A549 (cell line): ENCODE measurements at regions not wholly inside any gene's neighbourhood (a gene's known extent, or its start where the extent isn't known, plus 50 kb on each side); places are given as distances from the start of the nearest gene placed in this dataset.

Experiments used
- ATAC-seq, 2 experiments: fragments of 200-7000 bp in 1 of 2; fragments of >200 bp in 1 of 2; cut with Nextera tagmentation in 1 of 2; cut with Tn5 transposase in 1 of 2; 3 replicates each; pipeline versions ENCODE4 v1.8.0 to v1.9.1; 2018 to 2020; ENCODE audit warnings: mild to moderate bottlenecking in 1 of 2, moderate library complexity in 1 of 2
- CTCF ChIA-PET: fragments of 300-600 bp; sonication (Branson Sonifier 250); formaldehyde crosslinking; extraction: SDS; loops from one replicate; lab custom pipeline; 2021; ENCODE audit warnings: antibody characterized with exemption, inconsistent platforms; lab: Yijun Ruan, JAX
- POLR2A ChIA-PET: fragments of 350-600 bp; formaldehyde crosslinking; extraction: SDS; loops from one replicate; lab custom pipeline; 2021; ENCODE audit warnings: antibody characterized with exemption, inconsistent platforms; lab: Yijun Ruan, JAX
- DNase-seq, 2 experiments: peaks; one replicate each; pipeline versions ENCODE4 v3.0.0 to v3.0.0-alpha.2; 2011 to 2016; ENCODE audit warnings: low read depth in 1 of 2, low spot score in 1 of 2
- FAIRE-seq: peaks from 2 replicates; lab custom pipeline; 2011; peaks lifted over from hg19 to GRCh38; lab: Jason Lieb, UNC
- H3K27ac ChIP-seq, 2 experiments: fragments of >200 bp; sonication (Bioruptor Twin); formaldehyde crosslinking; 3 replicates each; pipeline ENCODE4 v1.5.1; 2016 to 2017
- H3K4me1 ChIP-seq: fragments of >200 bp; sonication (Bioruptor Twin); formaldehyde crosslinking; 3 replicates; pipeline ENCODE4 v1.6.1; 2016
- H3K4me2 ChIP-seq: fragments of >200 bp; sonication (Bioruptor Twin); formaldehyde crosslinking; 3 replicates; pipeline ENCODE4 v1.6.1; 2016
- H3K4me3 ChIP-seq: fragments of >200 bp; sonication (Bioruptor Twin); formaldehyde crosslinking; 3 replicates; pipeline ENCODE4 v1.5.1; 2016
- H3K9me3 ChIP-seq: fragments of >200 bp; sonication (Bioruptor Twin); formaldehyde crosslinking; 3 replicates; pipeline ENCODE4 v1.6.1; 2016
- BCL3 ChIP-seq: fragments of >200 bp; sonication (Bioruptor Twin); formaldehyde crosslinking; IDR thresholded peaks from 3 replicates; pipeline ENCODE4 v1.6.1; 2016
- CBX2 ChIP-seq: fragments of 200-600 bp; sonication (generic); IDR thresholded peaks from 2 replicates; pipeline ENCODE4 v1.6.1; 2016; ENCODE audit warnings: low read depth, mild to moderate bottlenecking, borderline replicate concordance
- CBX8 ChIP-seq: fragments of 200-600 bp; sonication (generic); IDR thresholded peaks from 2 replicates; pipeline ENCODE4 v1.6.1; 2016
- CEBPB ChIP-seq, 2 experiments: fragments of >200 bp in 1 of 2; sonication (Bioruptor Twin) in 1 of 2; formaldehyde crosslinking in 1 of 2; IDR thresholded peaks; 2 replicates each; pipeline ENCODE4 v1.6.1; 2012 to 2016
- CTCF ChIP-seq: fragments of >200 bp; sonication (Bioruptor Twin); formaldehyde crosslinking; IDR thresholded peaks from 3 replicates; pipeline ENCODE4 v1.5.1; 2016
- EP300 ChIP-seq, 2 experiments: fragments of >200 bp; sonication (Bioruptor Twin); formaldehyde crosslinking; IDR thresholded peaks; 2 replicates in 1 of 2; 3 replicates in 1 of 2; pipeline ENCODE4 v1.6.1; 2016 to 2017
- ESRRA ChIP-seq: fragments of 150-350 bp; IDR thresholded peaks from 2 replicates; pipeline ENCODE4 v1.6.1; 2014; ENCODE audit warnings: mild to moderate bottlenecking, low read length, borderline replicate concordance
- FOSL2 ChIP-seq, 2 experiments: fragments of 450-650 bp in 1 of 2; fragments of >200 bp in 1 of 2; sonication (Bioruptor Twin) in 1 of 2; formaldehyde crosslinking; IDR thresholded peaks; 2 replicates each; pipeline versions ENCODE4 v1.5.0 to v1.6.1; 2016 to 2020; ENCODE audit warnings: mild to moderate bottlenecking in 1 of 2, moderate library complexity in 1 of 2
- HES2 ChIP-seq: fragments of >200 bp; sonication (Bioruptor Twin); formaldehyde crosslinking; IDR thresholded peaks from 2 replicates; pipeline ENCODE4 v1.6.1; 2016
- HOXB13 ChIP-seq: fragments of 250-450 bp; sonication (Bioruptor Pico); IDR thresholded peaks from 2 replicates; pipeline ENCODE4 v1.5.0; 2020; ENCODE audit warnings: low read depth, mild to moderate bottlenecking, moderate library complexity
- HOXB5 ChIP-seq: fragments of 250-450 bp; sonication (Bioruptor Pico); IDR thresholded peaks from 2 replicates; pipeline ENCODE4 v1.5.0; 2020; ENCODE audit warnings: mild to moderate bottlenecking, moderate library complexity
- JUN ChIP-seq, 2 experiments: fragments of >200 bp; sonication (Bioruptor Twin); formaldehyde crosslinking; IDR thresholded peaks; 2 replicates in 1 of 2; 3 replicates in 1 of 2; pipeline ENCODE4 v1.6.1; 2016 to 2017
- KDM5A ChIP-seq: fragments of 200-600 bp; sonication (generic); IDR thresholded peaks from 2 replicates; pipeline ENCODE4 v1.6.1; 2016; ENCODE audit warnings: antibody characterized with exemption, mild to moderate bottlenecking
- MAFK ChIP-seq: fragments of 450-650 bp; IDR thresholded peaks from 2 replicates; pipeline ENCODE4 v1.6.1; 2014; ENCODE audit not compliant: partially characterized antibody
- MAX ChIP-seq: IDR thresholded peaks from 2 replicates; pipeline ENCODE4 v1.6.1; 2012
- NPAS2 ChIP-seq: fragments of 250-450 bp; sonication (Bioruptor Pico); IDR thresholded peaks from 2 replicates; pipeline ENCODE4 v1.8.0; 2022; ENCODE audit warnings: mild to moderate bottlenecking, moderate library complexity, borderline replicate concordance
- NR3C1 ChIP-seq: fragments of >200 bp; sonication (Bioruptor Twin); formaldehyde crosslinking; IDR thresholded peaks from 3 replicates; pipeline ENCODE4 v1.6.1; 2017
- PHF8 ChIP-seq: fragments of 200-600 bp; sonication (generic); IDR thresholded peaks from 2 replicates; pipeline ENCODE4 v1.6.1; 2016; ENCODE audit warnings: low read depth, mild to moderate bottlenecking, antibody characterized with exemption, moderate library complexity, borderline replicate concordance
- POLR2AphosphoS2 ChIP-seq: conservative IDR thresholded peaks from 2 replicates; pipeline ENCODE4 v1.6.1; 2012; ENCODE audit warnings: low read length, improper control_type of control experiment, inconsistent platforms
- RAD21 ChIP-seq, 2 experiments: fragments of >200 bp in 1 of 2; sonication (Bioruptor Twin) in 1 of 2; formaldehyde crosslinking in 1 of 2; IDR thresholded peaks in 1 of 2; conservative IDR thresholded peaks in 1 of 2; 2 replicates in 1 of 2; 3 replicates in 1 of 2; pipeline ENCODE4 v1.6.1; 2012 to 2018; ENCODE audit warnings: inconsistent platforms in 1 of 2
- RARB ChIP-seq: fragments of 250-450 bp; sonication (Bioruptor Pico); IDR thresholded peaks from 2 replicates; pipeline ENCODE4 v1.8.0; 2021; ENCODE audit warnings: mild to moderate bottlenecking, moderate library complexity
- RCOR1 ChIP-seq: fragments of 150-350 bp; IDR thresholded peaks from 2 replicates; pipeline ENCODE4 v1.6.1; 2014; ENCODE audit warnings: antibody characterized with exemption, low read length, low read depth
- REST ChIP-seq: fragments of 200-600 bp; sonication (generic); IDR thresholded peaks from 2 replicates; pipeline ENCODE4 v1.6.1; 2016; ENCODE audit warnings: antibody characterized with exemption, mild to moderate bottlenecking, moderate library complexity
- RFX5 ChIP-seq: fragments of 450-650 bp; IDR thresholded peaks from 2 replicates; pipeline ENCODE4 v1.7.1; 2014; ENCODE audit warnings: antibody characterized with exemption, mild to moderate bottlenecking, moderate library complexity
- SMC3 ChIP-seq: fragments of >200 bp; sonication (Bioruptor Twin); formaldehyde crosslinking; IDR thresholded peaks from 3 replicates; pipeline ENCODE4 v1.6.1; 2018; ENCODE audit warnings: inconsistent platforms
- TFCP2L1 ChIP-seq: fragments of 250-450 bp; sonication (Bioruptor Pico); IDR thresholded peaks from 2 replicates; pipeline ENCODE4 v1.5.0; 2021; ENCODE audit warnings: mild to moderate bottlenecking
- TP53 ChIP-seq: fragments of 250-450 bp; sonication (Bioruptor Pico); IDR thresholded peaks from 2 replicates; pipeline ENCODE4 v1.5.0; 2021; ENCODE audit warnings: mild to moderate bottlenecking, moderate library complexity
- USF2 ChIP-seq: fragments of 450-650 bp; IDR thresholded peaks from 2 replicates; pipeline ENCODE4 v1.6.1; 2014; ENCODE audit warnings: antibody characterized with exemption
- ZFP36 ChIP-seq: fragments of 450-650 bp; IDR thresholded peaks from 2 replicates; pipeline ENCODE4 v1.6.1; 2014; ENCODE audit warnings: borderline replicate concordance; ENCODE audit not compliant: partially characterized antibody
- ZNF302 ChIP-seq: fragments of 250-450 bp; sonication (Bioruptor Pico); IDR thresholded peaks from 2 replicates; pipeline ENCODE4 v1.9.0; 2021; ENCODE audit warnings: inconsistent platforms, mild to moderate bottlenecking, moderate library complexity
- ZSCAN20 ChIP-seq: fragments of 250-450 bp; sonication (Bioruptor Pico); IDR thresholded peaks from 2 replicates; pipeline ENCODE4 v1.8.0; 2022; ENCODE audit warnings: mild to moderate bottlenecking, moderate library complexity
- WGBS: methylation state at CpG from one replicate; pipeline ENCODE4 v1.1.6; 2017; ENCODE audit errors: missing lambda C conversion rate; 5-methylcytosine and 5-hydroxymethylcytosine counted together

- ChIA-PET CTCF (interaction anchor here (0.9 kb wide), 1 partner anchor 47 kb away, joined by 3 read pairs; no protein-coding TSS in a partner anchor), POLR2A (no interaction called here)
- WGBS: 68% methylated on average over 6 of the region's 6 CpGs
- ATAC-seq: no peak
- no peak for DNase-seq
- Histone ChIP-seq H3K27ac (no peak overlapping the region), H3K4me1 (no peaks in the 10 kb centered on the region), H3K4me2 (no peak overlapping the region), H3K9me3 (no peaks in the 10 kb centered on the region), H3K4me3 (no peak overlapping the region)
- no peak for FAIRE-seq
- no peak for TF ChIP-seq MAFK
- TF ChIP-seq CEBPB (IDR thresholded peaks at IDR 0.05): no peak
- no peak for TF ChIP-seq JUN (IDR thresholded peaks at IDR 0.05)
- no peak for TF ChIP-seq RARB (CRISPR knock-in tag)
- TF ChIP-seq HOXB5 (CRISPR knock-in tag): no peak
- TF ChIP-seq EP300 (IDR thresholded peaks at IDR 0.05): no peak
- TF ChIP-seq TFCP2L1 (CRISPR knock-in tag): no peak
- no peak for TF ChIP-seq BCL3
- TF ChIP-seq POLR2AphosphoS2: no peak
- TF ChIP-seq PHF8: no peak
- TF ChIP-seq ESRRA: no peak
- TF ChIP-seq REST: no peak
- no peak for TF ChIP-seq SMC3
- no peak for TF ChIP-seq ZSCAN20
- no peak for TF ChIP-seq CTCF
- no peak for TF ChIP-seq KDM5A
- TF ChIP-seq HOXB13 (CRISPR knock-in tag): no peak
- TF ChIP-seq RCOR1: no peak
- TF ChIP-seq CBX8: no peak
Measured at GRCh38 chr19:14301150-14301549, 80.1 kb upstream of the ADGRE5 start.

- H3K4me1 ChIP-seq: no peaks in the 10 kb centered on the region
- no peak overlapping the region for H3K4me2 ChIP-seq
- ATAC-seq (peak in 1 of 2 experiments; percentile 70; a peak in 1 of 6 replicates), DNase-seq (peak in 1 of 2 experiments; percentile 66), FAIRE-seq (no peak)
- no peaks in the 10 kb centered on the region for H3K9me3 ChIP-seq
- H3K4me3 ChIP-seq: no peak overlapping the region
- WGBS: 9% methylated on average over 6 of the region's 6 CpGs
- ChIA-PET POLR2A (no interaction called here), CTCF (interaction anchor here (0.5 kb wide), 1 partner anchor 73 kb away, joined by 3 read pairs; no protein-coding TSS in a partner anchor)
- no peak overlapping the region for H3K27ac ChIP-seq
- TF ChIP-seq NPAS2 (CRISPR knock-in tag) (no peak), HES2 (no peak), BCL3 (no peak), ESRRA (no peak), TP53 (no peak), MAX (no peak), ZFP36 (no peak), FOSL2 (IDR thresholded peaks at IDR 0.05) (no peak), FOSL2 (CRISPR knock-in tag; IDR thresholded peaks at IDR 0.05) (no peak), RAD21 (conservative IDR thresholded peaks at IDR 0.05 in 1 of 2, IDR thresholded peaks at IDR 0.05 in 1 of 2) (no peak), NR3C1 (no peak), RFX5 (no peak), ZNF302 (CRISPR knock-in tag) (no peak), CBX2 (no peak), USF2 (no peak)
Measured at GRCh38 chr19:14300303-14300702, 80.9 kb upstream of the ADGRE5 start.
